ENCODE measurements at regions not wholly inside any gene's neighbourhood (a gene's known extent, or its start where the extent isn't known, plus 50 kb on each side); places are given as distances from the start of the nearest gene placed in this dataset.

- Histone ChIP-seq H3K4me1 (ENCODE audit: control insufficient read depth in 2 of 3, insufficient read depth in 2 of 3, low read depth in 1 of 3, low read length in 3 of 3) (no peaks in the 10 kb centered on the region), H3K4me3 (ENCODE audit: low read length in 3 of 3) (no peak overlapping the region), H3K27ac (ENCODE audit: low read depth in 2 of 2, low read length in 2 of 2) (no peak overlapping the region), H3K27me3 (ENCODE audit: control insufficient read depth, insufficient read depth, low read length) (no peaks in the 10 kb centered on the region), H3K36me3 (ENCODE audit: control insufficient read depth in 2 of 3, insufficient read depth in 3 of 3, low read length in 3 of 3) (no peaks in the 10 kb centered on the region), H3K9ac (ENCODE audit: low read length in 3 of 3) (no peak overlapping the region), H3K9me3 (ENCODE audit: control insufficient read depth in 2 of 3, insufficient read depth in 1 of 3, low read length in 3 of 3) (no peaks in the 10 kb centered on the region)
- no peak for FAIRE-seq
- DNase-seq: no peak
- no peak for TF ChIP-seq CTCF (IDR thresholded peaks at IDR 0.05; ENCODE audit: borderline replicate concordance, extremely low read depth, insufficient read depth)
- intact Hi-C loops (cut with DNase I): no loop called here
Measured at GRCh38 chr14:30340495-30340894, 218.5 kb upstream of the G2E3 start.

- Histone ChIP-seq H3K9me3 (ENCODE audit: control insufficient read depth in 2 of 3, insufficient read depth in 1 of 3, low read length in 3 of 3) (no peaks in the 10 kb centered on the region), H3K9ac (ENCODE audit: low read length in 3 of 3) (no peak overlapping the region), H3K4me1 (ENCODE audit: control insufficient read depth in 2 of 3, insufficient read depth in 2 of 3, low read depth in 1 of 3, low read length in 3 of 3) (no peaks in the 10 kb centered on the region), H3K27me3 (ENCODE audit: control insufficient read depth, insufficient read depth, low read length) (no peaks in the 10 kb centered on the region), H3K4me3 (ENCODE audit: low read length in 3 of 3) (no peak overlapping the region), H3K36me3 (ENCODE audit: control insufficient read depth in 2 of 3, insufficient read depth in 3 of 3, low read length in 3 of 3) (no peaks in the 10 kb centered on the region), H3K27ac (ENCODE audit: low read depth in 2 of 2, low read length in 2 of 2) (no peak overlapping the region)
- intact Hi-C loops (cut with DNase I): no loop called here
- no peak for FAIRE-seq
- no peak for DNase-seq
- no peak for TF ChIP-seq CTCF (IDR thresholded peaks at IDR 0.05; ENCODE audit: borderline replicate concordance, extremely low read depth, insufficient read depth)
Measured at GRCh38 chr14:30345511-30345910, 213.4 kb upstream of the G2E3 start.

- no peak for FAIRE-seq
- intact Hi-C loops (cut with DNase I): no loop called here
Measured at GRCh38 chr14:30348445-30348844, 210.5 kb upstream of the G2E3 start.

More at GRCh38 chr14:30348445-30348844, 210.5 kb upstream of the G2E3 start:
- Histone ChIP-seq H3K4me3 (ENCODE audit: low read length in 3 of 3) (no peak overlapping the region), H3K9me3 (ENCODE audit: control insufficient read depth in 2 of 3, insufficient read depth in 1 of 3, low read length in 3 of 3) (no peaks in the 10 kb centered on the region), H3K27ac (ENCODE audit: low read depth in 2 of 2, low read length in 2 of 2) (no peak overlapping the region), H3K27me3 (ENCODE audit: control insufficient read depth, insufficient read depth, low read length) (no peaks in the 10 kb centered on the region), H3K9ac (ENCODE audit: low read length in 3 of 3) (no peak overlapping the region), H3K4me1 (ENCODE audit: control insufficient read depth in 2 of 3, insufficient read depth in 2 of 3, low read depth in 1 of 3, low read length in 3 of 3) (no peaks in the 10 kb centered on the region), H3K36me3 (ENCODE audit: control insufficient read depth in 2 of 3, insufficient read depth in 3 of 3, low read length in 3 of 3) (no peaks in the 10 kb centered on the region)
- no peak for DNase-seq
- TF ChIP-seq CTCF (IDR thresholded peaks at IDR 0.05; ENCODE audit: borderline replicate concordance, extremely low read depth, insufficient read depth): no peak
